HUES6 (cell line): ENCODE measurements at regions not wholly inside any gene's neighbourhood (a gene's known extent, or its start where the extent isn't known, plus 50 kb on each side); places are given as distances from the start of the nearest gene placed in this dataset.
"Not testable (repeated sequence)": the region's sequence is repeated elsewhere in the genome, so short reads cannot be mapped to it uniquely, and the experiment has no call there.

ENCODE experiments used
- H3K27ac ChIP-seq: 2 replicates; pipeline ENCODE4 v1.7.0; 2013; ENCODE audit warnings: low read depth, mild to moderate bottlenecking, low read length, inconsistent platforms
- H3K27me3 ChIP-seq: 2 replicates; pipeline ENCODE4 v1.6.1; 2013; ENCODE audit warnings: low read length; ENCODE audit not compliant: control insufficient read depth, insufficient read depth
- H3K36me3 ChIP-seq: 2 replicates; pipeline ENCODE4 v1.6.1; 2013; ENCODE audit warnings: low read length; ENCODE audit not compliant: control insufficient read depth, insufficient read depth
- H3K4me1 ChIP-seq: 2 replicates; pipeline ENCODE4 v1.6.1; 2013; ENCODE audit warnings: low read length; ENCODE audit not compliant: control insufficient read depth, insufficient read depth
- H3K4me3 ChIP-seq: 2 replicates; pipeline ENCODE4 v1.5.1; 2013; ENCODE audit warnings: low read depth, low read length
- H3K9ac ChIP-seq: one replicate; pipeline ENCODE4 v1.6.1; 2013; ENCODE audit warnings: mild to moderate bottlenecking, low read length
- H3K9me3 ChIP-seq: 2 replicates; pipeline ENCODE4 v1.6.1; 2013; ENCODE audit warnings: low read depth, low read length; ENCODE audit not compliant: control insufficient read depth, insufficient read depth

GRCh38 chr14:71165121-71166031, 258.1 kb downstream of the PCNX1 start:
- H3K4me3 ChIP-seq: no peak overlapping the region
- no peaks in the 10 kb centered on the region for H3K36me3 ChIP-seq
- peaks cover 6% of the 10 kb centered on the region; the same call in 1 of the 2 replicates for H3K4me1 ChIP-seq
- peaks cover 5% of the 10 kb centered on the region; the same call in 1 of the 2 replicates for H3K9me3 ChIP-seq
- H3K9ac ChIP-seq: no peak overlapping the region
- H3K27ac ChIP-seq: no peak overlapping the region
- H3K27me3 ChIP-seq: no peaks in the 10 kb centered on the region

DNA sequence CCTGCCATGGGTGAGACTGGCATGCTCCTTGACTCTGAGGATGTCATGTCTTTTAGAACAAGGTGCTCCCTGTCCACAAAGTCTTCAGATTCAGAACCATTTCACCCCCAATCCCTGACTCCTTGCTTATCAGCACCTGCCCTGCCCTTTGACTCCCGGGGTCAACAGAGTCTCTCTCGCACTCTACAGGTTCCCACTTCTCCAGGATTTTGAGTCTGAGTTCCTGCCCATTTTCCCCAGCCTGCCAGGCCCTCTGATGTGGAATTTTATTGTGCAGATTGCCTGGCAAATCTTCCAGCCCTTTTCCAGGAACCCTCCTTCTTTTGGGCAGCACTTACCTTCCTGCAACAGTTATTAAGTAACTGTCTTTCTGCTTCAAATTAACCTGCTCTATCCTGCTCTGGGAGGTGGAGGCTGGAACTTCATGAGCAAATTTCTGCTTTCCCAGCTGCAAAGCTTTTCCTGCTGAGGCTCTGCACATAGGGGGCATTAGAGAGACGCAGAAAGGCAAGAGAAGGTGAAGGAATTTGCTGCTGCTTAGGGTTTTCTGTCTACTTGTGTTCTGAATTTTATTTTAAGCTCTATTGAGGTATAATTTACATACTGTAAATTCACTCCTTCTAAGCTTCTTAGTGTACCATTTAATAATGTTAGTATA, 259.1 kb downstream of the PCNX1 start:
- Histone ChIP-seq H3K9ac (no peak overlapping the region), H3K9me3 (no peaks in the 10 kb centered on the region), H3K27me3 (no peaks in the 10 kb centered on the region), H3K27ac (no peak overlapping the region), H3K36me3 (no peaks in the 10 kb centered on the region), H3K4me3 (no peak overlapping the region), H3K4me1 (peaks cover 6% of the 10 kb centered on the region; the same call in 1 of the 2 replicates)

- H3K9ac ChIP-seq, H3K9me3 ChIP-seq, H3K27ac ChIP-seq, H3K36me3 ChIP-seq, H3K27me3 ChIP-seq, H3K4me3 ChIP-seq, H3K4me1 ChIP-seq: not testable (repeated sequence)
Measured at GRCh38 chr14:71167325-71167950, 260.2 kb downstream of the PCNX1 start.

GRCh38 chr14:71168161-71168560, 260.9 kb downstream of the PCNX1 start:
- H3K4me1 ChIP-seq, H3K36me3 ChIP-seq, H3K9ac ChIP-seq, H3K27me3 ChIP-seq, H3K9me3 ChIP-seq, H3K4me3 ChIP-seq, H3K27ac ChIP-seq: not testable (repeated sequence)

DNA sequence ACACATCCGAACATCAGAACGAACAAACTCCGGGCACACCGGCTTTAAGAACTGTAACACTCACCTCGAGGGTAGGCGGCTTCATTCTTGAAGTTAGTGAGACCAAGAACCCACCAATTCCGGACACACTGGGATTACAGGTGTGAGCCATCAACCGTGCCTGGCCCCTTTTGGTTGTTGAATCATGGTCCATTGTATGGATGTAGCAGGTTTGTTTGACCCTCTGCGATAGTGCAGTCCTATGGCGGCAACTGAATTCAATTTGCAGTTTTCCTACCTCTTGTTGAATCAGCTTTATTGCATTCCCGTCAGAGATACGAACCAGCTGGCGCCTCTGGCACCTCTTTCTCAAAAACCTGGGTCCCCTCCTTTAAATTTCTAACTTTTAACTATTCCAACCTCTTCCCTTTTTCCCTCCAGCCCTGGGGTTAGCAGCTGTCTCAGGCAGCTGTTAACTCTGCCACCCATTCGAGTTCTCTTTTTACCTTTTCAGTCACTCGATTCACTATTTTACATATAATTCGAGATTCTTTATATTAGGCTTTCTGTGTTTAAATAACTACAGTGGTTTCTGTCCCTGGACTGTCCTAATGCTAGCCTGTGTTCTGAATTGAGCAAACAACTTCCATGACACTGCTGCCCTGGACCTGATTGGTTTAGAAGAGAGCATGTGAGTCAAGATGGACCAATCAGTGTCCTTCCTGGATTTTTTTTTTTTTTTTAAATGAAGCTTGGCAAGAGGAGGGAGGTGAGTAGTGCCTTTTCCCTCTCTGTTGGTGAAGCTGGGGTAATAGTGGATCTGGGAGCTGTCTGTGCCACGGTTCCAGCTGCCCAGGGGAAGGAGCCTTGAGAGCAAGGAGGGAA, 261.5 kb downstream of the PCNX1 start:
- no peaks in the 10 kb centered on the region for H3K36me3 ChIP-seq
- no peaks in the 10 kb centered on the region for H3K27me3 ChIP-seq
- H3K9me3 ChIP-seq: no peaks in the 10 kb centered on the region
- no peak overlapping the region for H3K27ac ChIP-seq
- H3K9ac ChIP-seq: no peak overlapping the region
- no peak overlapping the region for H3K4me3 ChIP-seq
- H3K4me1 ChIP-seq: peaks cover 6% of the 10 kb centered on the region; the same call in 1 of the 2 replicates

DNA sequence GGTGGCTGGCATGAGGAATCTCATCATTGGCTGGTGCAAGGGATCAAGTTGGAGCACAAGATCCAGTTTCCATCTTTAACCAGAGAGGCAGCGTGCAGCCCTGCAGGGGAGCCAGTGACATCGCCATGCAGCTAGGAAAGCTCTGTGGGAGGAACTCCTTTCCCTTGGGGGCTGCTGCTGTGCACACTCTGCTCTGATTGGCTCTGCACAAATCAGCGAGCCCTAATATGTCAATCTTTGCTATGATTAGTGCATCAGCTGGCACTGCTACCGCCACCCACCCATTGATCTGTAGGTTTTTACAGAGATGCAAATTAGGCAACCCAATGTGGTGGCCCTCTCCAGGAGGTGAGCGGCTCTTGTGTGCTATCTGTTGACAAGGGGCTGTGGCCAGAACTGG, 262.6 kb downstream of the PCNX1 start:
- Histone ChIP-seq H3K27ac (no peak overlapping the region), H3K27me3 (no peaks in the 10 kb centered on the region), H3K4me3 (no peak overlapping the region)

GRCh38 chr14:71175491-71175890, 268.2 kb downstream of the PCNX1 start:
- H3K4me3 ChIP-seq: no peak overlapping the region
- no peak overlapping the region for H3K27ac ChIP-seq
- H3K36me3 ChIP-seq: no peaks in the 10 kb centered on the region
- H3K9me3 ChIP-seq: no peaks in the 10 kb centered on the region
- H3K9ac ChIP-seq: no peak overlapping the region
- H3K4me1 ChIP-seq: no peaks in the 10 kb centered on the region
- no peaks in the 10 kb centered on the region for H3K27me3 ChIP-seq

More for the DNA sequence above, 262.6 kb downstream of the PCNX1 start:
- H3K9ac ChIP-seq: no peak overlapping the region
- no peaks in the 10 kb centered on the region for H3K9me3 ChIP-seq
- no peaks in the 10 kb centered on the region for H3K36me3 ChIP-seq
- H3K4me1 ChIP-seq: peaks cover 6% of the 10 kb centered on the region; the same call in 1 of the 2 replicates

DNA sequence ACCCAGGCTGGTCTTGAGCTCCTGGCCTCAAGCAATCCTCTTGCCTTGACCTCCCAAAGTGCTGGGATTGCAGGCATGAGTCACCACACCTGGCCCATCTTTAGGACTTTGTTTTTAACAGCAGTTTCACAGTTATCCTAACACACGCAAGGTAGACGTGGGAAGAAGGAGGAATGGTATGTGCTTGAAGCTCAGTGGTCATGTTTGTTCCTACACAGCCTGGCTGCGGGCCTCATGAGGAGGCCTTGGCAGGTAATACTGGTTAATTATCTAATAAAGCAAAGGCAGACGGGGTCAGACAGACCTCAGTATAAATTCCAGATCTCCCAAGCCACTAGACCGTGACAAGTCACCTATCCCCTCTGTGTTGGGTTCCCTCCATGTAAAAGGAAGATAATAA, 271.8 kb downstream of the PCNX1 start:
- H3K27ac ChIP-seq: no peak overlapping the region
- no peak overlapping the region for H3K4me3 ChIP-seq
- H3K27me3 ChIP-seq: no peaks in the 10 kb centered on the region
- H3K9ac ChIP-seq: no peak overlapping the region
- no peaks in the 10 kb centered on the region for H3K36me3 ChIP-seq
- no peaks in the 10 kb centered on the region for H3K9me3 ChIP-seq
- H3K4me1 ChIP-seq: peaks cover 13% of the 10 kb centered on the region

DNA sequence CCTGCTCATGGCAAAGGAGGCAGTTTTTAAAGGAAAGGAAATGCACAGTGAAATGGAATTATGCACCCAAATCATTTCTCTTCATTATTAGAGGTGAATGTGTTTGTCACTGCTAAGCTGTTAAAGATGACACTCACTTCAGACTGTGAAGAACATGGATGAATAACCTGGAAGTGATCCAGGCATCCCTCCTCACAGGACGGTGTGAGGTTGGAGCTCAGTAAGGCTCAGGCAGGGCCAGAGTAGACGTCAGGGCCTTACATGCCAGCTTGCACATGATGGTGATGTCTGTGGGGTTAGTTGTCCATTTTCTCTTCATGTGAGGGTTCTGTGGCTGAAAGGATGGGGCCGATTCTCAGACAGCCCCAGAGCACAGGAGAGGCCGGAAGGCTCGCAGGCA, 273.1 kb downstream of the PCNX1 start:
- peaks cover 14% of the 10 kb centered on the region for H3K4me1 ChIP-seq
- no peaks in the 10 kb centered on the region for H3K9me3 ChIP-seq
- H3K9ac ChIP-seq: no peak overlapping the region
- no peak overlapping the region for H3K27ac ChIP-seq
- no peaks in the 10 kb centered on the region for H3K36me3 ChIP-seq
- H3K4me3 ChIP-seq: no peak overlapping the region
- no peaks in the 10 kb centered on the region for H3K27me3 ChIP-seq

- no peak overlapping the region for H3K27ac ChIP-seq
- peaks cover 14% of the 10 kb centered on the region for H3K4me1 ChIP-seq
- no peaks in the 10 kb centered on the region for H3K9me3 ChIP-seq
- no peaks in the 10 kb centered on the region for H3K27me3 ChIP-seq
- no peak overlapping the region for H3K4me3 ChIP-seq
- no peak overlapping the region for H3K9ac ChIP-seq
- H3K36me3 ChIP-seq: no peaks in the 10 kb centered on the region
Measured at GRCh38 chr14:71181215-71182003, 274.1 kb downstream of the PCNX1 start.
